ENCODE measurements at regions not wholly inside any gene's neighbourhood (a gene's known extent, or its start where the extent isn't known, plus 50 kb on each side); places are given as distances from the start of the nearest gene placed in this dataset.
A peak's percentile ranks its signal among the peaks of the same experiment; 100 is the strongest.

GRCh38 chr4:57448452-57448851 is 338.3 kb upstream of the IGFBP7 start:
- no peak for DNase-seq

DNA sequence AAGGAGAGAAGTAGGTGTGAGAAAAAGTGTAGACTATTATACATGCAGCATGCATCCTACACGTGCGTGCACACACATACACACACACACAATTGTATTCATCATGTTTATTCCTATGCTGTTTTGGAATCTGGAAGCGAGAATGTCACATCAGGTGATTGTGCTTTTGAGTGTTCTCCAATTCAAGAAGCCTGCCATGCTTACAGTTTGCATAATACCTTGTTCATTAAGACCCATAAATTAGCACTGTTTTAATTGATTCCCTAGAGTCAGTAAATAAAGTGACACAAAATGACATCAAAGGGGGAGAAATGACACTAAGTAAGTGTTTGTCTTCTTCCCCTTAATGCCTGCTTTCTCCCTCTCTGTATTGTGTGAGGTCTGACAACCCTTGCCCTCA is 336.1 kb upstream of the IGFBP7 start:
- DNase-seq, result no peak

GRCh38 chr4:57445686-57446085 is 335.5 kb upstream of the IGFBP7 start:
- no peak for DNase-seq

DNA sequence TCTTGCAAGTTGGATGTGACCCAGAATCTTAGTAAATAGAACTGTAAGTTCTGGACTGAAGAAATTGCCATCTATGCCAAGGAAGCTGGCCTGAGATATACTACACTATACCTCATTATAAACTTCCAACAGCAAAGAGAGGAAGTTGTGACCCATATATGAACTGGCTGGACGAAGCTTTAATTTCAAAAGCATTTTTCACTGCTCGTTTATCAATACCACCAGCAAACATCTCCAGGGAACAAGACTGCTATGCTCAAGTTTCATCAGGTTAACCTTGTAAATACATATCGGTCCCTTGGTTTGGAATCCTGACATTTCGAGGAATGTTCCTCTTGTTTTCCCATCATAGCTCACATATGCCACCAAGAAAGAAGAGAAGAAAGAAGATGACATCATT is 334.5 kb upstream of the IGFBP7 start:
- DNase-seq, result no peak

DNA sequence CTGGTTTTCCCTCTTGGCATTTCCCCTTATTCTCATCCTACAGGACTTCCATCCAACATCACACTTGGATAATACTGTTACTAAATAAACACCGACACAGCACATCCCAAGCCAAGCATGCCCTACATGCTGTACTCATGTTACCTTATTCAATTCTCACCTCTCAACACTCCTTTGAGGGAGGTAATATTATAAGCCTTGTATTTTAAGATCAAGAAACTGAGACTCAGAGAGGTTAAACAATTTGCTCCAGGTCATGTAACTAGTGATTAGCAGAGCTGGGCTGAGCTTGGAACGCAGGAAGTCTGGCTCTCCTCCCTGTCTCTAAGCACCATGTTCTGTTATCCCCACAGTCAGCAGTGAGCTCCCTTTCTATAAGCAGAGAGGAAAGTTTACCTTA is 333.6 kb upstream of the IGFBP7 start:
- no peak for DNase-seq

GRCh38 chr4:57443308-57443707 is 333.1 kb upstream of the IGFBP7 start:
- DNase-seq, result no peak

DNA sequence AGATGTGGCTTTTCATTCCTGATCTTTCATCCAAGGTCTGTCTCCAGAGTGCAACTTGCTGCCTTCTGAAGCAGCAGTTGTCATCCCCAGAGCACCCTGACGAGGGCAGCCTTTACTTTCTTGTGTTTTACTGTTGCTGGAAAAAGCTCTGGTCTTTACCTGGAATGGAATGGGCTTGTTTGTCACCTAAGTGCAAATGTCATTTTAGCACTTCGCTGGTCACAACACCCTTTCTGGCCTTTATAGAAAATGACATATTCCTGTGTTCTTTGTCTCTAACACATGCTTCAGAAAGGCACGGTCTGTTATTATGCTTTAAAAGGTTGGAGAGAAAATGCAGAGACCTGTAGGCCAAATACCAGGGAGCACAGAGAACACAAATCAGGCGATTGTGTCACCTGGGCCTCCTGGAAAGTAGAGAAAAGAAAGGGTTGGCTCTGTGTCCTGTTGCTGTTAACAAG is 332.7 kb upstream of the IGFBP7 start:
- DNase-seq, result no peak

GRCh38 chr4:57442241-57442640 is 332.1 kb upstream of the IGFBP7 start:
- no peak for DNase-seq

GRCh38 chr4:57437649-57438048 is 327.5 kb upstream of the IGFBP7 start:
- no peak for DNase-seq

DNA sequence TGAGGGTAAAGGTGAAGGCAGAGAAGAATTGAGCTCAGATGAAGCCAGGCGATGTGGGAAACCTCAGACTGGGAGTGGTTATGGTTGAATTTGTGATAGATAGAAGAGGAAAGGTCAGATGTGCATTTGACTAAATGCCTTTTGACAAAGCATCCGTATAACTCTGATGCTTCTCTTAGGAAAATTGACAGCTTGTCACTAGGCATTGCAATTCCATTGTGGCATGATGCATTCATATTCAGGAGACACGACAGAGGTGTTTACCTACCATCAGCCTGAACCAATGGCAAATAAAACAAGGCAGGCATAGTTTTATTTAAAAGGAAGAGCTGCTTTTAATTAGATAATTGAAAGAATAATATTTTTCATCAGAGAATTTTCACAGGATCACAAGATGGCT is 325.1 kb upstream of the IGFBP7 start:
- DNase-seq, result no peak

DNA sequence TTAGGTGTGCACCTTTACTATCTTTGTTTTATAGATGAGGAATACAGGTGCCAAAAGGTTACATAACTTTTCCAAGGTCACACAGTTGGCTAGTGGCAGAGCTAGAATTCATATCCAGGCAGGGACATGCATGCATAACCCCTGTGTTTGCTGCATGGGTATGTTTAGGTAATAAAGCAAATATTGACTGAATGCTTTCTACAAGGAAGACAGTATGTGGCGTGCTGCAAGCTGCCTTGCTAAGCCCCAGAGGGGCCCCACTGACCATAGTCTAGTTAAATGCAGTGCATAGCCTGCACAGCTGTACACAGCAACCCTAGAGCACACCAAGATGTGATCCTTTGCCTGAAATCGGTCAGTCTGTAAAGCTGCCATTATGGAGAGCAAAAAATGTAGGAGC is 320.5 kb upstream of the IGFBP7 start:
- no peak for DNase-seq

GRCh38 chr4:57426779-57427395 is 316.7 kb upstream of the IGFBP7 start:
- DNase-seq, result peak in 1 of 2 donors; percentile 7

- DNase-seq, result no peak
These were observed 315.4 kb upstream of the IGFBP7 start for GRCh38 chr4:57425610-57426009.

DNA sequence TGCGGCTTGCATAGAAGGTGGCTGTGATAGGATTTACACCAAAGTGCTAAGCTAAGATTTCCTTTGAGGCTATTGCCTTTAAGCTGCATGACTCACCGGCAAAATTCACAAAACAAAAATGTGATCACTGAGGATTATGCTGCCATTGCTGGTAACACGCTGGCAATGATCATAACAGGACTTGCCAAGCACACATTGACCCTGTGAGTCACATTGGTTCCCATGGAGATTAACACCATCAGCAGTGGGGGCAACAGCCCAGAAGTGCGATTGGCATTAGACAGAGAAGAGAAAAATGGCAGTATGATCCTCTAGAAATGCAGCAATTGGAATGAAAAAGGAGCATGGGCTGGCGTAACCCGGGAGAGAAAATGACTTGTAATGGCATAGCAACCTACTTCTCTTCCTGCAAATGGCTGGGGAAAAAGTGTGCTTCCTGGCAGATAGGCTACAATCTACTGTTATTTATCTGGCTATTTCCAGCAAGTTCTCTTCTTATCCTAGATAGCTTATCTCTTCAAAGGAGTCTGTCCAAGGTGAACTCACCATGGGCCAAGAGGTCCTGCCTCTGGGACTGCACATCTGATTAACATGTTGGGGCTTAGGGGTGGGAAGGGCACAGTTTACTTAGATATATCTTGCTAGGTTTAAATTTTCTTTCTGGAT is 314.2 kb upstream of the IGFBP7 start:
- no peak for DNase-seq

DNA sequence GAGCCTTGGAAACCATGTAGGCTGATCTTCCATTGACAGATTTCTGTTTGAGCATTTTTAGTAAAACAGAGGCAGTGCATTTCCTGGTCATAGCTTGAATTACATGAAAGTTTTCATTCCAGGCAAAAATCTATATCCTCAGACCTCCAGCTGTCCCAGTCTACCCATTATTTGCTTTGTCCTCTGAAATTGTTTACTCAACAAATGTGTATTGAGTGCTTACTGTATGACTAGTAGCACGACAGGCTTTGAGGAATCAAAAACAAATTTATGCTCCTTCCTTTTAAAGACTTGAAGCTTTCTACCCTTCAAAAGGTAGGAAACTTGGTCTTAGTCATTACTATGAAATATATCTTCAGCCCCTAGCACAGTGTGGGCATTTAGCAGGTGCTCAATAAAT is 307.9 kb upstream of the IGFBP7 start:
- DNase-seq, result no peak

GRCh38 chr4:57412259-57413054 is 302.3 kb upstream of the IGFBP7 start:
- DNase-seq, result no peak

- DNase-seq, result no peak
These were observed 300.3 kb upstream of the IGFBP7 start for GRCh38 chr4:57410331-57411052.

- no peak for DNase-seq
These were observed 295.2 kb upstream of the IGFBP7 start for GRCh38 chr4:57405359-57405758.

DNA sequence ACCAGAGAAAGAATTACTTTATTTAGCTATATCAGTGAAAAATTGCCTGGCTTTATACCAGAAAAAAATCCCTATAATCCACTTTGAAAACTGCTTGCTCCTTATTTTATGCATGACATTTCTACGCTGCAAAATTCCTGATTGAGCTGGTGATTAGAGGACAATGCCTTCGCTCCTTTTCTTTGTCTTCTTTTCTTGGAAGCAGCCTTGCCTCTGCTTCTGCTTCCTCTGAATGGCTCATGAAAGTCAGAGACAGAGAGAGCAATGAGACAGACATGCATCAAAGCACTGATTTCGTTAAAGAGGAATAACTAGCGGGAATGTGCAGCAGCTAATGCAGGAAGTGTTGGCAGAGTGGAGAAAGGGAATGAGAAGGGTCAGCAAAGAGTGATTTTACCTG is 294.3 kb upstream of the IGFBP7 start:
- DNase-seq, result no peak

GRCh38 chr4:57403591-57403990 is 293.4 kb upstream of the IGFBP7 start:
- DNase-seq, result no peak

GRCh38 chr4:57401586-57401985 is 291.4 kb upstream of the IGFBP7 start:
- DNase-seq, result no peak

- DNase-seq, result no peak
These were observed 268.6 kb upstream of the IGFBP7 start for GRCh38 chr4:57378766-57379165.

DNA sequence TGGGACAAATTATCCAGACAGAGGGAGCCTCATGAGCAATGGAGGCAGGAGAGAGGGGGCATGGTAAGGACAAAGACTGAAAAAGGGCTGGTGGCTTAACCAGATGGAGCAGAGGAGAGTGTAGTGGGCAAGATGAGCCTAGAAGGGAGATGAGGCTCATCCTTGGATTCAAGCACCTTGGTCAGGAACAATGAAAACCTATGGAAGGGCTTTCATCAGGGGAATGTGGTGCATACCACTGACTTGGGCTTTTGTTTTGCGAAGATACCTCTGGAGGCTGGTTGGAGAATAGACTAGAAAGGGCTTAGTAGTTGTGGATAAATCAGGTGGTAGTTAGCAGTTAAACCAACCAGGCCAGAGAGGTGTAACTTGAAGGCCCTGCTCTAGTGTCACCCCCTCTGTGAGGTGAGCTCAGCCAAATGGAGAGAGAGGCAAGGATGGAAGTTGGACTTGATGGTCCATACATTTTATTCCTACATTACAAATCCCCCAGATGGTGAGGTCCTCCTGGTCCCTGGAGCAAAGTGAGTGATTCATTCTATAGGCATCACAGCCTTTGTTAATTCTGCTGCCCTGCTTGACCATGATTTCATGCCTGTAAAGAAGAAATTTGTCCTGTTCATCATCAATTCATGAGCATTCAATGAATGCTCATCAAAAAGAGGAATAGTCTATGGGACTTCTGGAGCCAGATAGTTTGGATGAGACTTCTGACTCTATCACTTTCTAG is 264.8 kb upstream of the IGFBP7 start:
- no peak for DNase-seq

Data from bone marrow (tissue), 2 donors.